Stimulated activated CD8-positive, alpha-beta memory T cell treated with anti-CD3 and anti-CD28 coated beads, Interleukin-7, amount 100 ng/mL, for 4 hours (primary cell): ENCODE measurements at regions not wholly inside any gene's neighbourhood (a gene's known extent, or its start where the extent isn't known, plus 50 kb on each side); places are given as distances from the start of the nearest gene placed in this dataset.

Experiments used
- DNase-seq, 2 donors: peaks; one replicate each; pipeline ENCODE4 v3.0.0-alpha.2; 2020; ENCODE audit warnings: low read depth in 2 of 2

DNA sequence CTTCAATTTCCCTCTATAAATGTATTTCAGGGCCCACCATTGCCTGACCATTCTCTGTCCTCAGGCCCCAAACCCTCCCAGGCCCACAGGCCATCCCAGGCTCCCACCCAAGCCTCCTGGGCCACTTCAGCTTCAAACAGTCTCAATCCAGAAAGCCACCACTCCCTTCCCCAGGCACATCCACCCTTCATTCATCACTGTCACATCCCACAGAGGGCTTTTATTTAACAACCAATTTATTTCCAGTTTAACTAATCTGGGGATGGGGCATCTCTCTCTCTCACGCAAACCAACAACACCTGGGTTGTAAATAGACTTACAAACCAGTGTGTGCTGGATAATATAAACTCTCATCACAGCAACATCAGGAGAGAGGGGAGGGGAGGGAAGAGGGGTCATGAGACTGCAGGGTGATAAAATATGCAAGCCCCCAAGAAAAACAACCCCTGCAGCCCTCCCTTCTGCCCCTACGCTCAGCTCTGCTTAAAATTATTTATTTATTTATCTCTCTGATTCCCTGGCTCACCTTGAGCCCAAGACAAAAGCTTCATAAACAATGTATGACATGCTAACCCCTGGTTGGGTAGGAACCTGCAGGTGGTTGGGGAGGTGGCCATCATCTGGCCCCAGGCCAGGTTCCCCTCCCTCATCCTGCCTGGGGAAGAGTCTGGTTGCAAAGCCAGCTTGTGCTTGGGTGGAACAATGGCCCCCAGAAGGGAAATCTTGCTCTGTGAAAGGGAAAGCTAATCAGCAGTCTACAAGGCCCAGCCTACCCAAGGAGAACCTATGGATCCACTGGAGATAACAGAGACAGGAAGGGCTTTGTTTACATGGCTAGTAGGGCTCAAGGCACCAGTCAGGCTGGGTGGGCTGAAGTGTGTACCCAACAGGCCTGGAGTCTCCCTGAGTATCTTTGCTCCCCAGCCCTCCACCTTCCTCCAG, 359.2 kb downstream of the BUD13 start:
- DNase-seq, result no peak

DNA sequence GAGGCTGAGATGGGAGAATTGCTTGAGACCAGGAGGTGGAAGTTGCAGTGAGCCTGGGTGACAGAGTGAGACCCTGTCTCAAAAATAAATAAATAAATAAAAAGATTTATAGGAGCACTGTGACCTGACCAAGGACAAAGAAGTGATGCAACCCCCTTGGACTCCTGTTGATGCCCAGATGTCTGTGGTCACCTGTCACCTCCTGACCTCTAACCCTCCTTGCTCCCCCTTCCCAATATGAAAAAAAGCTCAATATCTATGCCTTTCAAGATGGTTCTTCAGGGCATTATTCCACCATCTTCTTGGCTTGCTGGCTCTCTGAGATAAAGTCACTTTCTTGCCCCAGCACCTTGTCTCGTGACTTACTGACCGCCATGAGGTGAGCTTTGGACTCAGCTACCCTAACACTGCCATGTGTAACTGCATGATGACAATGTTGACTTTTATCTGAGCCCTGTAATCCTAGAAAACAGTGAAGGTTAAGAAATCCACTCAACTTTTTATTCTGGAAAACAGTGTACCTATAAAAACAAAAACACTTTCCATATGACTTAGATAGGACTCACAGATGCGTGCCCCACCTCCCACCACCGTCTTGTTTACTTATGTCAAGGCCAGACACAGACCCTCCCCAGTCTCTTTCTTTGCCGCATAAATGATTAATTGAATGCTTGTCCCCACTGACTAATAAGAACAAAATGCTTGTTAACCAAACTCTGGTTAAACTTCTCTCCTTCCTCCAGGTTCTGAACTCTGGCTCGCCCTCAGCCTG, 360.5 kb downstream of the BUD13 start:
- no peak for DNase-seq

DNA sequence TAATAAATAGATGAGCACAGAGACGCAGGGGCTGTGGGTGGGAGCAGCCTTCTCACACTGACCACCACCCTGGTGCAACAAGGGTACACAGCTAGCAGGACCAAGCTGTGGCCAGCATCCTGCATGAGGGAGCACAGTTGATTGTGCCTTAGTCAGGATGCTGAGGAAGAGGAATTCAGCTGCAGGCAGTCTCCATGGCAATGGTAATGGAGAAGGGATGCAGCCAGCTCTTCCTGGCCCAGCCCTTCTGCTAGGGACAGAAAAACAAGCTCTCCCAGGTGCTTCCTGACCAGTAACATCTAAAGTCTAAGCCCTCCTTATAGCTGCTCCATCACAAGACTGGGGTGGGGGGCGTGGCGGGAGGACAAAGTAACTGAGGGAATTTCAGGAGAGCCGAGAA, 363.5 kb downstream of the BUD13 start:
- DNase-seq, result no peak

DNA sequence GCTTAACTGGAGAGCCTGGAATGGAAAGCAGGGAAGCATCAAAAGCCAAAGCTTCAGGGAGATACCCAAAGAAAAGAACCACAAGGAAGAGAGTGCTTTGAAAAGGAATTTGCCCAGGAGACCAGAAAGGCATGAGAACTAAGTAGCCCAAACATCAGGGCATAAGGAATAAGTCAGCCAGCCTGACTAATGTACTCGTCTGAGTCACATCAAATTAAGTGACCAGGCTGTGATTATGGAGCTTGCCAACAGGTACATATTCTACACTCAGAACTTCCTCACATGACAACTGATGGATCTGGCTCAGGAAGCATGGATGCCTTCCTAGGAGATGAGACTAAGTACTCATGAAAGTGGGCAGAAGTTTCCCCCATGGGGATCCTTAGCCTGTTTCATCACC, 366.7 kb downstream of the BUD13 start:
- no peak for DNase-seq

DNA sequence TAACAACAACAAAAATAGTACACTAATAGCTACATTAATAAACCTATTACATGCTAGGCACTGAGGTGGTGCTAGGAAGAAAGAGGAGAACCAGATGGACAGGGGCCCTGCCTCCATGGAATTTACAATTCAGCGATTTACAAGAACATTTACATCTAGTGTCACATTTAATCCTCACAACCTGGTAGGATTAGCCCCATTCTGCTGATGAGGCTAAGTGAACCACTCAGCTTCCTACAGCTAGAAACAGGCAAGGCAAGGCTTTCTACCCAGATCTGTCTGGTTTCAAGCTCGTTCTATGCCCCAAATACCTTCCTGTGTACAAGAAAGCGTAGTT, 368.4 kb downstream of the BUD13 start:
- no peak for DNase-seq

DNA sequence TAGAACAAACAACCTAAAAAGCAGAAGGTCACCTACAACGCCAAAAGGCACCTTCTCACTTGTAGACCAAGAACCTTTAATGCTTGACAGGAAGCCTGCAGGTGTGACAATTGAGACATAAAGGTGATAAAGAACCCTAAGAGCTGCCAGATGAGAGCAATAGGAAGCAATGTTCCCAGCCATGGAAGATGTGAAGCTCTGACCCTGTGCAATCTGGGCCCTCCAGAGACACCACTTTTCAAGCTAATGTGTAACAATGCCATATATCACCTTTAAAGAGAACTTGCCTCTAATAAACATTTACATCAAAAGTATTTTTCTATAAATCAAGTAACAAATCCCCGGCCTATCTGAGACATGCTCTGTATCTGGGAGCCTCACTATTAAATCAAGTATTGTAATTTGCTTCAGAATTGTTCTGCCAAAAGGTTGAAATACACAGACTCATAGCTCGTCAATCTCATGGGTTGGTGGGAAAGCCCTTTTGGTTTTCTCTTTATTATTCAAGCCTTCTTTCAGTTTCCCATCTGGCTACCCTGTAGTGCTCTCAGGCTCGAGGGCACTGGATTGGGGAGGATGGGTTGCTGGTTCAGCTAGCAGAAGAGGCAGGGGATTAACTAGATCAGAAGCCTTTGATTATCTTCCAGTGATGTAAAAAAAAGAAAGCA, 368.9 kb downstream of the BUD13 start:
- DNase-seq, result no peak

DNA sequence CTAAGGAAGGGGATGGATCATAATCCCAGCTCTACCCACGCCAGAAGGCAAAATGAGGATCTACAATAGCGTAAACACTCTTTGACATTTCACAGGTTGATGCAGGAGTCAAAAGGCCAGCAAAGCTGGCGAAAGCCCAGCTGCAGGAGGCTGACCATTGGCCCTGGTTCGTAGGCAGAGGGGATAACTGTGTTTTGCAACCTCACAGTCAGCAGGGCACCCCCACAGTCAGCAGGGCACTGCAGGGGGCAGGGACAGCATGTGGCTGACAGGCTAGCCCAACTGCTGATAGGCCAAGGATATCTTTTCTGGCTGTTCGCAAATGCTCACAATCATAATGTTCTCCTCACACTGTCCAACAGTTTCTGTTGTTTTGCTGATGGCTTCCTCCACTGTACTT, 372.7 kb downstream of the BUD13 start:
- DNase-seq, result no peak

DNA sequence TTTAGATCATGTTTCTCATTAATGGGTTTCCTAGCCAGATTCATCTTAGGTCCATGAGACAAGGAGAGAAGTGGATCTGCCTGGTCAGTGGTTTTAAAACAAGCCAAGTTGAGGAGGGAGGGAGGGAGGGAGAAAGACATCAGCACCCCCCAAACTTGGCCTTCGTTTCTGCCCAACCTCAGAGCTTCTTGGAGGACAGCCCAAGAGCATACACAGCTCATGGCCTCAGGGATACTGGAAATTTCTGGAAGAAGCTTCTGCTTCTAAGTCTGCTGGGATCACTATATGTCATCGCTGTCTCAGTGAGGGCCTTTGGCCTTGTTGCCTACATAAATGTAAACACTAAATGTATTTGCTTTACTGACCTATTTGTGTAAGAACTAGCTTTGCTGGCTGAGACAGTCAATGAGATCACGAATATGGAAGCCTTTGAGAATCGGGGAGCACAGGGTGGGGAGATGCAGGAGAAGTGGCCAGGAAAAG, 375.1 kb downstream of the BUD13 start:
- DNase-seq, result no peak

DNA sequence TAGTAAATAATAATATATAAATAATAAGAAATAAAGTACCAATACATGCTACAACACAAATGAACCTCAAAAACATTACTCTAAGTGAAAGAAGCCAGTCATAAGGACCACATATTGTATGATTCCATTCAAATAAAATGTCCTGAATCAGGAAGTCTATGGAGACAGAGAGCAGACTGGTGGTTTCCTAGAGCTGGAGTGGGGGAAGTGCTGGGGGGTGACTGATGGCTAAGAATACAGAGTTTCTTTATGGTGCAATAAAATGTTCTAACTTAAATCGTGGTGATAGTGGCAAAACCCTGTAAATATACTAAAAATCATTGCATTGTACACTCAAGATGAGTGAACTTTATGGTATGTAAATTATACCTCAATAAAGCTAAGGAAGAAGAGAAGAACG, 376.5 kb downstream of the BUD13 start:
- no peak for DNase-seq

DNA sequence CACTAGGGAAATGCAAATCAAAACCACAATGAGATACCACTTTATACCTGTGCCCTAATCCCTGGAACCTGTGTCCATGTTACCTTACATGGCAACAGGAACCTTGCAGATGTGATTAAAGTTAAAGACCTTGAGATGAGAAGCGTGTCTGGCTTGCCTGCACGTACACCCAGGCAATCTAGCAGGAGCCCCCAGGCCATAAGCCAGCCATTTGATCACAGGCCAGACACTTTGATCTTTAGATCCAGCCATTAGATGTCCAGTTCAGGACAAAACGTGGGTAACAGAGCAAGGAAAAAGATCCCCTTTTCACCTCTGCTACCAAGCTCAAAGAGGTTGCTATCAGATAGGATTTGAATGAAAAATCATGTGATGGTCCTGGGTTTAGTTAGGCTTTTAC, 378.8 kb downstream of the BUD13 start:
- DNase-seq, result no peak

DNA sequence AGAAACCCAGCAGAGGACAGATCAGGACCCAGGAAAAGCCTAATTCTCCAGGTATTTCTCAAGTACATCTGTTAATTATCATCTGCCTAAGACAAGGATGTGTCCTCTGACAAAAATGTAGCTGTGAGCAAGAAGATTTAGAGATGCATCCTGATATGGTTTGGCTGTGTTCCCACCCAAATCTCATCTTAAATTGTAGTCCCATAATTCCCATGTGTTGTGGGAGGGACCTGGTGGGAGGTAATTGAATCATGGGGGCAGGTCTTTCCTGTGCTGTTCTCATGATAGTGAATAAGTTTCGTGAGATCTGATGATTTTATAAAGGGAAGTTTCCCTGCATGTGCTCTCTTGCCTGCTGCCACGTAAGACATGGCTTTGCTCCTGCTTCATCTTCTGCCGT, 381.8 kb downstream of the BUD13 start:
- no peak for DNase-seq

DNA sequence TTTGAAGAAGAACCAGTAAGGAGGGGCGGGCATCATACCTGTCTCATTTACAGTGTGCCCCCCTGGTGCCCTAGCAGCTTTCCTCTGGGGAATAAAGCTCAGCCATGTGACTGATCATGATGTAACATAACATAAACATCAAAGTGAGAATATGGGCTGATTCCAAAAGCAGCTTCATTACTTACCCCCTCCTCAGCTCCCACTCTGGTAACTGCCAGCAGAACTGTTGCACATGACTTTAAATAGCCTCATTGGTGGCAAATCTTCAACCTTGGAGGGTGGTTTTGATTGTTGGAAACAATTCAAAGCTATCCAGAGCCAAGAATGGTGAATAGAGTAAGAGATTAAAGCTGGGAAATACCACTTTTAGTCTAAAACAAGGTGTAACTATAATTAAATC, 384.6 kb downstream of the BUD13 start:
- DNase-seq, result no peak

DNA sequence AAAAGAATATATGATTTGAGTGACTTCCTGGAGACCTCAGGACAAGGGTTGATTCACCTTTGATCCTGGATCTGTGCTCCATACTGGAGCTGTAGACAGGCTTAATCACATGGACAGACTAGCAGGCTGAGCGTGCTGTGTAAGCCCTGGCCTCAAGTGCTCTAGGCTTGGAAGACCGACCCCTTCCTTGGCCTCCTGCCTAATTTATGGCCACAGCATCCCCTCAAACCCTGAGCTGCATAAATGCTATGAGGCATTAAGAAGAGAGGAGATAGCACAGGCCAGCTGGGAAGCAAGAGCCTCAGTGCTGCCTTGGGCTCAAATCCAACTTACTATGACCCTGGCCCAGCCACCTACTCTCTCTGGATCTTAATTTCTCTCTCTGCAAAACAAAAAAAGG, 385.1 kb downstream of the BUD13 start:
- DNase-seq, result no peak

DNA sequence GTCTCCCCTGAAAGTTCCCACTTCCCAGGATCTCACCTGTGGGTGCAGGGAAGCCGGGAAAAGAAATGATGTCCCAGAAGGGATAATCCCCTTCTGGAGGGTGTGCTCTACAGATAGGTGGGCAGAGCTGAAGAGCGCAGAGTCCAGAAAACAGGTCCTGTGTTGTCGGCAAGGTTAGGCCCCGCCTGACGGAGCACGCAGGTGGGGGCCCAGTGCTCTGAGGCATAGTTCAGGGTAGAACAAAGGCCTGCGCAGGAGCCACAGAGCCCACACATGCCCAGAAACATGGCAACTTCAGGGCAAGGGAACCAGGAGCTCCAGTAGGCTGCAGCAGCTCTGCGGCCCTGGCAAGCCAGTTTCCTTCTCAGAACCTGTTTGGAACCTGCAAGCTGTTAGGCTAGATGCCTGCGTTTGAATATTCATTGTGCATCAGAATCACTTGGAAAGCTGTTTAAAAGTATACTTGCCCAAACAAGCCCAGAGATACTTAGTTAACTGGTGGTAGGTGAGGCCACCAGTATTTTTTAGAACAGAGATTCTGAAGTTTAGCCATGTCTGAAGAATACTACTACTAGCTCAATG, 386.6 kb downstream of the BUD13 start:
- DNase-seq, result no peak

DNA sequence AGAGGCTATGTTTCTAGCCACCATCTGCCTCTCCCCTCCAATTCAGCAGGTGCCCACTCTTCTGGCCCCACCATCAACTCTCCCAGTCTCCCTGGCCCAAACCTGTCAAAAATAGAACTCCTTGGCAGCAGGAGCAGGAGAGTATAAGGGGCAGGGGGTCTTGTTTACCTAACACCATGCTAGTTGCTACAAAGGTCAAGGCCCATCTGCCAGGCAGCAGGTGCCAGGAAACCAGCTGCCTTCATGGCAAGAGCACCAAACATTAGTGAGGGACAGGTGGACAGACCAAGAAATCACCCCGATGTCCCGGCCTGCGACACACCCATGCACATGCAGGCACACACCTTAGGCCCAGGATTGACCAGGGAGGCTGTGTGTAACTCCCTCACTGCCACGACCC, 387.9 kb downstream of the BUD13 start:
- DNase-seq, result no peak

DNA sequence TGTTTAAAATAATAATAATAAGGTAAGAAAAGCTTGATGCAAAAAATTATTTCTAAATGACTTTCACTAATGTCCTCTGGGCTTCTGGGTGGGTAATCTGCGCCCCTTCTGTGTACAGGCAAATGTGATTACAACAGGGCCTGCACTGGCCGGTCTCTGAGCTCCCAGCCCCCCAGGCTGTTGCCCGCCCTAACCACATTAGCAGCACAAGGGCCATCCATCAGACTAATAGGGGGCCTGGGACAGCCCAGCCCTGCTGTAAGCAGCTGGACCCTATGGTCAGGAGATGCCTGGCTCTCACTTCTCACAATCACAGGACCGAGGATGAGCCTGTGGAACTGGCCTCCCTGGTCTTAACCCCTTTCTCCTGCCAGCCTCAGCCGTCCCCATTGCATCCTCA, 388.4 kb downstream of the BUD13 start:
- DNase-seq, result no peak

DNA sequence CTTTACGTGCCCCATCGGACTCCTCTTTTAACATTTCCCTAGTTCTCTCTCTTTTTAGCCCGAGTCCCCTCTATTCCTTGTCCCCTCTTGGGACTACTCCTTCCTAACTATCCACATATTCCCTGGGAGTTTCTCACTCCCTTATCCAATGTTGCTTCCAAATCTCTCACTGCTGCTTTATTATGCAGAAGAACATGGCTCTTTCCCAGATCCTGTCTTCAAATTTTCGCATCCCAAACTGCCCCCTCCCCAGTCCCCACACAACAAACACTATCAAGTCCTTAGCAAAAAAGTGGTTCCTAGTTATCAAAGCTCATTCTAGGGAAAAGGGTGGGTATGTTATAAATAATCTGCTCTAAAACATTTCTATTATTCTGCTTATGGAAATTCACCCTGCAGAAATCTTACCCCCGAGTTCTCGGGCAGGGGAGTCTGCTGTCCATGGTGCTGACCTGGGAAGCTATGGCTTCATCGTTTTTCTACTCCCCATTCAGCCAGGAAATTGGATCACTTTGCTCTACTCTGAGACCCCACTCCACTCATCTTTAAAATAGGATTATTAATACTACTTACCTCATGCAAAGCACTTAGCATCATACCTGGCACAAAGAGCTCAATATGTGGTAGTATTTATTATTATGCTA, 393.5 kb downstream of the BUD13 start:
- no peak for DNase-seq

DNA sequence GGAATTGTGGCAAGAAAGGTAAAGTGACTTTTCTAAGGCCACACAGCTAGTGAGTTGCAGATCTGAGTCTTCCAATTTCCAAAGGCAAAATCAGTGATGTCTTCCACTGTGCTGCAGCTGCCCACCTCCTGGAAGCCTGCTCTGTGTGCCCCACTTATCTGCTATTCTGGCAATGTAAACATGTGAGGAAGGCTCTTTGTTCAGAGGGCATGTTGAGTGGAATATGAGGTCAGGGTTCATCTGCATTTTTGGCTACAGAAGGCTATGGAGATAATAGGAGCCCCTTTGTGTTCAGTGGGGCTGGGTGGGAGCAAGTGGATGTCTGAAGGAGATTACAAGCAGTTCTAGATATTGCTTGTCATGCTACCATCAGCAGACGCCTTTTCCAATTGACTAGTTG, 396.2 kb downstream of the BUD13 start:
- DNase-seq, result no peak

DNA sequence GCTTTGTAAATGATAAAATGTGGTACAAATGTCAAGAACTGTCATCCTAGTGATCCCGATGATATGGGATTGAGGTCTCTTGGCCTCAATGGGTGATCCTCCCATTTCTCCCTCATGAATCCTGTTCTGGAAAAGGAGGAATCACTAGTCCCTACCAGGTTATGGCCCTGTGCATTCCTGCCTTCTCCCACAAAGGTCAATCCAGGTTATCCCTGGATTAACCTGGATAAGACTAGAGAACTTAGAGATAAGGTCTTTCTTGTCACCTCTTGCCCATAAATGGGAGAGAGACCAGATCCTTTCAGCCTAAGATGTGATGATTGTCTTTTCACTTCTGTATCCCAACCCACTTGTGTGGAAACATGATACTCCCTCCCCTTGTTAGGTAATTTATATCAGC, 396.7 kb downstream of the BUD13 start:
- no peak for DNase-seq

DNA sequence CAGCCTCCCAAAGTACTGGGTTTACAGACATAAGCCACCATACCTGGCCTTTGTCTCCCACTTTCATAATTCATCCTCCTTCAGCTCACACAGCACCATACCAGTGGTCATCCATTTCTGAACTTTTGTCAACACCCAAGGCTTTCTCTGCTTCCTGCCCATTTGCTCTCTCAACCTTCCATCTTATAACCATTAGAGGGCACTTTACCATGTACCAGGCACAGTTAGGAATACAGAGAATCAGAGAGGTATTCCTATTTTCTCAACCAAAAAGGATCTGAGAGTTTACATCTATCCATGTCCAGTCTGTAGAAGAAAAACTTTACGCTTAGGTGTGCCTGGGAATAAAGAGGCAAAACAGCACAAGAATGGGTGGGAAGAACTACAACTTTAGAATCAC, 397.6 kb downstream of the BUD13 start:
- no peak for DNase-seq

DNA sequence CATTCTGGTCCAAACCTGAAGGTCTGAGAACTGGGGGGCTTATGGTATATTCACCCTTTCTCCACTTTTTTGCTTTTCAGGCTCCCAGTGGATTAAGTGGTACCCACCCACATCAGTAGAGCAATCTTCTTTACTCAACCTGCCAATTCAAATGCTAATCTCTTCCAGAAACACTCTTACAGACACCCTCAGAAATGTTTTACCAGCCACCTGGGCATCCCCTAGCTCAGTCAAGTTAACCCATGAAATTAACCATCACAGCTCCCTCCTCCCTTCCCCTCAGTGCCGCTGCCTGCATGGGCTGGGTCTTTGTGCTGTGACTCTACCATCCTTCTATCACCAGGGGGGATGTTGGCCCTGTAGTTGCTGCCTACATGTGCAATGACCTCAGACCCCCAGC, 398.7 kb downstream of the BUD13 start:
- no peak for DNase-seq
